Neural crest cell (in vitro differentiated cells): ENCODE measurements at regions not wholly inside any gene's neighbourhood (a gene's known extent, or its start where the extent isn't known, plus 50 kb on each side); places are given as distances from the start of the nearest gene placed in this dataset.

ENCODE experiments used
- DNase-seq: peaks from one replicate; pipeline ENCODE4 v3.0.0; 2021; ENCODE audit warnings: low read depth, mixed read lengths, low spot score
- H3K27ac Mint-ChIP-seq: one replicate; pipeline ENCODE4 v1.8.0; 2021; ENCODE audit warnings: mild to moderate bottlenecking, mixed read lengths; ENCODE audit not compliant: unreplicated experiment
- H3K27me3 Mint-ChIP-seq: 2 replicates; pipeline ENCODE4 v1.8.0; 2021; ENCODE audit warnings: low read depth, mild to moderate bottlenecking, mixed read lengths
- H3K36me3 Mint-ChIP-seq: 2 replicates; pipeline ENCODE4 v1.8.0; 2021; ENCODE audit warnings: low read depth, mild to moderate bottlenecking, mixed read lengths
- H3K4me1 Mint-ChIP-seq: 2 replicates; pipeline ENCODE4 v1.8.0; 2021; ENCODE audit warnings: mixed read lengths
- H3K4me3 Mint-ChIP-seq: one replicate; pipeline ENCODE4 v1.8.0; 2021; ENCODE audit warnings: mild to moderate bottlenecking, mixed read lengths
- H3K9me3 Mint-ChIP-seq: 2 replicates; pipeline ENCODE4 v1.8.0; 2021; ENCODE audit warnings: mixed read lengths
- CTCF ChIP-seq: fragments of 200-600 bp; sonication (generic); conservative IDR thresholded peaks from 2 replicates; pipeline ENCODE4 v1.5.0; 2021; ENCODE audit warnings: antibody characterized with exemption, mild to moderate bottlenecking

GRCh38 chr6:165086814-165087213 lies 222.6 kb downstream of the C6orf118 start:
- no peak overlapping the region for H3K27ac Mint-ChIP-seq
- no peaks in the 10 kb centered on the region for H3K36me3 Mint-ChIP-seq
- peaks cover 4% of the 10 kb centered on the region for H3K9me3 Mint-ChIP-seq
- H3K27me3 Mint-ChIP-seq = no peaks in the 10 kb centered on the region
- DNase-seq = no peak
- H3K4me3 Mint-ChIP-seq = no peak overlapping the region
- peaks cover 16% of the 10 kb centered on the region for H3K4me1 Mint-ChIP-seq
- no peak for TF ChIP-seq CTCF

- no peak for DNase-seq
- H3K27me3 Mint-ChIP-seq = no peaks in the 10 kb centered on the region
- TF ChIP-seq CTCF = no peak
- no peak overlapping the region for H3K4me3 Mint-ChIP-seq
- H3K36me3 Mint-ChIP-seq = no peaks in the 10 kb centered on the region
- H3K9me3 Mint-ChIP-seq = peaks cover 6% of the 10 kb centered on the region
- peaks cover 5% of the 10 kb centered on the region for H3K4me1 Mint-ChIP-seq
- H3K27ac Mint-ChIP-seq = no peak overlapping the region
Measured at GRCh38 chr6:165082636-165083035, 226.8 kb downstream of the C6orf118 start.

GRCh38 chr6:165081944-165082532 lies 227.4 kb downstream of the C6orf118 start:
- peaks cover under 1% of the 10 kb centered on the region for H3K4me1 Mint-ChIP-seq
- H3K9me3 Mint-ChIP-seq = peaks cover 6% of the 10 kb centered on the region
- no peak for DNase-seq
- no peaks in the 10 kb centered on the region for H3K27me3 Mint-ChIP-seq
- H3K27ac Mint-ChIP-seq = no peak overlapping the region
- no peak overlapping the region for H3K4me3 Mint-ChIP-seq
- no peaks in the 10 kb centered on the region for H3K36me3 Mint-ChIP-seq
- no peak for TF ChIP-seq CTCF

- Mint-ChIP-seq H3K9me3 (peaks cover 6% of the 10 kb centered on the region), H3K27me3 (no peaks in the 10 kb centered on the region), H3K27ac (no peak overlapping the region), H3K4me1 (no peaks in the 10 kb centered on the region), H3K4me3 (no peak overlapping the region), H3K36me3 (no peaks in the 10 kb centered on the region)
- DNase-seq = no peak
- TF ChIP-seq CTCF = no peak
Measured at GRCh38 chr6:165077876-165078275, 231.5 kb downstream of the C6orf118 start.

- TF ChIP-seq CTCF = no peak
- Mint-ChIP-seq H3K9me3 (peaks cover 4% of the 10 kb centered on the region), H3K27me3 (no peaks in the 10 kb centered on the region), H3K4me3 (no peak overlapping the region), H3K36me3 (no peaks in the 10 kb centered on the region), H3K27ac (no peak overlapping the region), H3K4me1 (no peaks in the 10 kb centered on the region)
- no peak for DNase-seq
Measured at GRCh38 chr6:165071906-165072305, 237.5 kb downstream of the C6orf118 start.

GRCh38 chr6:165060720-165061119 lies 248.7 kb downstream of the C6orf118 start:
- no peak for DNase-seq
- Mint-ChIP-seq H3K27ac (no peak overlapping the region), H3K4me1 (peaks cover 3% of the 10 kb centered on the region), H3K9me3 (peaks cover 38% of the 10 kb centered on the region), H3K27me3 (no peaks in the 10 kb centered on the region), H3K4me3 (no peak overlapping the region), H3K36me3 (peaks cover 6% of the 10 kb centered on the region)
- no peak for TF ChIP-seq CTCF
